HEK293 (cell line): ENCODE measurements at regions not wholly inside any gene's neighbourhood (a gene's known extent, or its start where the extent isn't known, plus 50 kb on each side); places are given as distances from the start of the nearest gene placed in this dataset.

Source experiments
- AEBP2 ChIP-seq: fragments of 450-650 bp; formaldehyde crosslinking; IDR thresholded peaks from 2 replicates; pipeline ENCODE4 v1.5.1; 2016; ENCODE audit warnings: missing biosample characterization, missing genetic modification characterization, borderline replicate concordance
- GLIS1 ChIP-seq: fragments of 450-650 bp; formaldehyde crosslinking; IDR thresholded peaks from 2 replicates; pipeline ENCODE4 v1.5.1; 2016; ENCODE audit warnings: missing biosample characterization, missing genetic modification characterization
- HOXA7 ChIP-seq: sonication (generic); formaldehyde crosslinking; IDR thresholded peaks from 2 replicates; pipeline ENCODE4 v1.8.1; 2022; ENCODE audit warnings: missing genetic modification reagents, borderline replicate concordance
- KLF10 ChIP-seq: fragments of 450-650 bp; IDR thresholded peaks from 2 replicates; pipeline ENCODE4 v1.5.1; 2018; ENCODE audit warnings: missing biosample characterization, mild to moderate bottlenecking, missing genetic modification characterization
- KLF8 ChIP-seq: fragments of 450-650 bp; formaldehyde crosslinking; IDR thresholded peaks from 2 replicates; pipeline ENCODE4 v1.5.1; 2016; ENCODE audit warnings: missing biosample characterization, missing genetic modification characterization
- OVOL3 ChIP-seq: fragments of 450-650 bp; formaldehyde crosslinking; IDR thresholded peaks from 2 replicates; pipeline ENCODE4 v1.5.1; 2016; ENCODE audit warnings: missing biosample characterization, missing genetic modification characterization
- TCF7L2 ChIP-seq: IDR thresholded peaks from 2 replicates; pipeline ENCODE4 v1.6.1; 2011; ENCODE audit warnings: low read depth, mild to moderate bottlenecking, inconsistent platforms, low read length, moderate library complexity, borderline replicate concordance
- WT1 ChIP-seq: fragments of 450-650 bp; formaldehyde crosslinking; IDR thresholded peaks from 2 replicates; pipeline ENCODE4 v1.5.1; 2016; ENCODE audit warnings: missing biosample characterization, missing genetic modification characterization
- YY2 ChIP-seq: fragments of 450-650 bp; formaldehyde crosslinking; IDR thresholded peaks from 2 replicates; pipeline ENCODE4 v1.5.1; 2016; ENCODE audit warnings: missing biosample characterization, missing genetic modification characterization
- ZBTB44 ChIP-seq: fragments of 450-650 bp; IDR thresholded peaks from 2 replicates; pipeline ENCODE4 v1.5.1; 2018; ENCODE audit warnings: missing biosample characterization, mild to moderate bottlenecking, missing genetic modification characterization
- ZFHX2 ChIP-seq: fragments of 450-650 bp; formaldehyde crosslinking; conservative IDR thresholded peaks from 2 replicates; pipeline ENCODE4 v1.5.1; 2016; ENCODE audit warnings: missing biosample characterization, missing genetic modification characterization
- ZIC2 ChIP-seq: fragments of 450-650 bp; formaldehyde crosslinking; IDR thresholded peaks from 2 replicates; pipeline ENCODE4 v1.5.1; 2016; ENCODE audit warnings: missing biosample characterization, missing genetic modification characterization
- ZNF114 ChIP-seq: fragments of 450-650 bp; formaldehyde crosslinking; IDR thresholded peaks from 2 replicates; pipeline ENCODE4 v1.5.0; 2017; ENCODE audit warnings: missing biosample characterization, missing genetic modification characterization
- ZNF121 ChIP-seq: fragments of 450-650 bp; formaldehyde crosslinking; IDR thresholded peaks from 2 replicates; pipeline ENCODE4 v1.5.1; 2016; ENCODE audit warnings: missing biosample characterization, missing genetic modification characterization
- ZNF169 ChIP-seq: fragments of 450-650 bp; formaldehyde crosslinking; IDR thresholded peaks from 2 replicates; pipeline ENCODE4 v1.5.1; 2016; ENCODE audit warnings: missing biosample characterization, missing genetic modification characterization
- ZNF266 ChIP-seq: fragments of 450-650 bp; formaldehyde crosslinking; IDR thresholded peaks from 2 replicates; pipeline ENCODE4 v1.5.1; 2016; ENCODE audit warnings: missing biosample characterization, missing genetic modification characterization, low read depth
- ZNF354C ChIP-seq: fragments of 450-650 bp; formaldehyde crosslinking; IDR thresholded peaks from 2 replicates; pipeline ENCODE4 v1.5.1; 2016; ENCODE audit warnings: missing biosample characterization, missing genetic modification characterization, low read depth, borderline replicate concordance
- ZNF488 ChIP-seq: fragments of 450-650 bp; formaldehyde crosslinking; IDR thresholded peaks from 2 replicates; pipeline ENCODE4 v1.5.1; 2016; ENCODE audit warnings: missing biosample characterization, missing genetic modification characterization
- ZNF501 ChIP-seq: fragments of 450-650 bp; formaldehyde crosslinking; IDR thresholded peaks from 2 replicates; pipeline ENCODE4 v1.5.1; 2016; ENCODE audit warnings: missing biosample characterization, missing genetic modification characterization
- ZNF513 ChIP-seq: fragments of 450-650 bp; IDR thresholded peaks from 2 replicates; pipeline ENCODE4 v1.5.1; 2018; ENCODE audit warnings: missing biosample characterization, missing genetic modification characterization
- ZNF514 ChIP-seq: fragments of 450-650 bp; formaldehyde crosslinking; IDR thresholded peaks from 2 replicates; pipeline ENCODE4 v1.5.1; 2016; ENCODE audit warnings: missing biosample characterization, missing genetic modification characterization
- ZNF521 ChIP-seq: fragments of 450-650 bp; formaldehyde crosslinking; IDR thresholded peaks from 2 replicates; pipeline ENCODE4 v1.5.1; 2017; ENCODE audit warnings: missing biosample characterization, mild to moderate bottlenecking, missing genetic modification characterization
- ZNF548 ChIP-seq: fragments of 450-650 bp; formaldehyde crosslinking; IDR thresholded peaks from 2 replicates; pipeline ENCODE4 v1.5.1; 2016; ENCODE audit warnings: missing biosample characterization, missing genetic modification characterization
- ZNF629 ChIP-seq: fragments of 450-650 bp; formaldehyde crosslinking; IDR thresholded peaks from 2 replicates; pipeline ENCODE4 v1.5.1; 2017; ENCODE audit warnings: missing biosample characterization, missing genetic modification characterization
- ZNF701 ChIP-seq: fragments of 450-650 bp; formaldehyde crosslinking; IDR thresholded peaks from 2 replicates; pipeline ENCODE4 v1.5.1; 2016; ENCODE audit warnings: missing biosample characterization, missing genetic modification characterization
- ZNF843 ChIP-seq: fragments of 450-650 bp; formaldehyde crosslinking; IDR thresholded peaks from 2 replicates; pipeline ENCODE4 v1.5.1; 2016; ENCODE audit warnings: missing biosample characterization, missing genetic modification characterization

DNA sequence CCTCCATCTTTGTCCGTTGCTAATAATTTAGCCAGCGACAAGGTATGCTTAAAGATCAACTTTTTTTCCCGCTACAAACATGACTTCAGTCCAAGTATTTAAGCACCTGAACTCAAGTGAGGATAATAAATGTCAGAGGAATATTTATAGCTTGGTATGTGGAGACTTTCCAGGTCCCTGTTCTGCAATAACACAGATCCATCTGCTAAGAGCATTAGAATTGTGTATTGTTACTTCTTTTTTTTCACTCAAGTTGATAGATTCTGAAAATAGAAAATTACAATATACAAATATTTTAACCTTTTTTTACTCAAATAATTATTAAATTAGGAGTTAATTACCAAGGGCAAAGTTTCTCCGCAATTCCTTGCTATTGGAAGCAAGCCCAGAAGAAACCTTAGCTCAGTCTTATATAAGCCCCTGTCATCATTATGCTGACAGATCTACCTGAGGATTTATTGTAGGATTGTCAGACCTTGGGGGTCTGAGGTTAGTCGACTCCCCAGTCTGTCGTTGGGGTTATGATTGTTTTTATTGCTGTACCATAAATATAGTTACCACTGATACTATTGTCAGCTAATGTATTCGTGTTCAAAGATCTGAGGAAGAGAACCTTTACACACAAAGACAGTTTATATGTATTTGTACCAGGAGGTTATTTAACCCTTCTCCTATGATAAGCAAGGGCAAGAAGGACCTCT, 337.9 kb downstream of the TBX15 start (continued):
- TF ChIP-seq ZBTB44 (tag by site-specific recombination), result peak; percentile 55
- TF ChIP-seq KLF8, result peak; percentile 62
- no peak for TF ChIP-seq ZNF514
- no peak for TF ChIP-seq ZFHX2 (tag by site-specific recombination)
- no peak for TF ChIP-seq AEBP2 (tag by site-specific recombination)
- TF ChIP-seq ZNF114 (tag by site-specific recombination), result no peak
- TF ChIP-seq KLF10, result 0 out of 2 replicates have a peak, but pooled peaks have one; percentile 45
- no peak for TF ChIP-seq ZNF354C (tag by site-specific recombination)
- 0 out of 2 replicates have a peak, but pooled peaks have one; percentile 23 for TF ChIP-seq OVOL3
- TF ChIP-seq ZNF266 (tag by site-specific recombination), result no peak
- TF ChIP-seq ZNF843 (tag by site-specific recombination), result peak; percentile 92
- no peak for TF ChIP-seq YY2 (tag by site-specific recombination)
- no peak for TF ChIP-seq ZNF521
- TF ChIP-seq ZNF121 (tag by site-specific recombination), result no peak
- TF ChIP-seq ZNF548 (tag by site-specific recombination), result no peak
- no peak; the same call in 1 of the 2 replicates for TF ChIP-seq ZNF513 (tag by site-specific recombination)
- no peak for TF ChIP-seq HOXA7
- TF ChIP-seq ZNF701, result no peak
- peak; percentile 93 for TF ChIP-seq WT1
- TF ChIP-seq ZNF488 (tag by site-specific recombination), result no peak
- peak; percentile 98 for TF ChIP-seq GLIS1 (tag by site-specific recombination)
- TF ChIP-seq ZIC2 (tag by site-specific recombination), result no peak
- peak; percentile 57; the same call in 1 of the 2 replicates for TF ChIP-seq TCF7L2
- no peak for TF ChIP-seq ZNF169 (tag by site-specific recombination)
- TF ChIP-seq ZNF629 (tag by site-specific recombination), result no peak
- TF ChIP-seq ZNF501 (tag by site-specific recombination), result no peak; the same call in 1 of the 2 replicates
